Transverse colon (tissue), 3 donors: ENCODE measurements at regions not wholly inside any gene's neighbourhood (a gene's known extent, or its start where the extent isn't known, plus 50 kb on each side); places are given as distances from the start of the nearest gene placed in this dataset.

ENCODE experiments used
- CTCF ChIP-seq, 5 experiments: fragments of 200-600 bp in 3 of 5; fragments of 450-650 bp in 2 of 5; sonication (generic) in 3 of 5; IDR thresholded peaks; 1 replicate in 2 of 5; 2 replicates in 3 of 5; pipeline ENCODE4 v1.5.1; 2016 to 2017; ENCODE audit warnings: antibody characterized with exemption in 5 of 5, inconsistent platforms in 3 of 5, mild to moderate bottlenecking in 2 of 5, moderate library complexity in 1 of 5
- POLR2A ChIP-seq: fragments of 450-650 bp; IDR thresholded peaks from one replicate; pipeline ENCODE4 v1.6.1; 2016; ENCODE audit warnings: antibody characterized with exemption, mild to moderate bottlenecking, moderate library complexity

- TF ChIP-seq CTCF (IDR thresholded peaks at IDR 0.05) (no peak), POLR2A (no peak)
Observed at GRCh38 chr18:55102501-55102900, 143.2 kb upstream of the CCDC68 start.
